H1 (cell line): ENCODE measurements at regions not wholly inside any gene's neighbourhood (a gene's known extent, or its start where the extent isn't known, plus 50 kb on each side); places are given as distances from the start of the nearest gene placed in this dataset.

Experiments used
- CTCF ChIA-PET: fragments of 300-600 bp; sonication (Branson Sonifier 250); formaldehyde crosslinking; loops from one replicate; lab custom pipeline; 2021; ENCODE audit not compliant: partially characterized antibody; lab: Charles Lee
- POLR2A ChIA-PET: fragments of 300-600 bp; sonication (Branson Sonifier 250); formaldehyde crosslinking; loops from one replicate; lab custom pipeline; 2021; ENCODE audit warnings: inconsistent platforms; ENCODE audit not compliant: partially characterized antibody; lab: Charles Lee
- DNase-seq, 2 experiments: peaks; one replicate each; pipeline versions ENCODE4 v3.0.0 to v3.0.0-alpha.2; 2010 to 2022; ENCODE audit warnings: low spot score in 2 of 2, low read depth in 1 of 2, mixed read lengths in 1 of 2
- FAIRE-seq: peaks from 2 replicates; lab custom pipeline; 2011; peaks lifted over from hg19 to GRCh38; lab: Jason Lieb, UNC
- H2AFZ ChIP-seq: 2 replicates; pipeline ENCODE4 v1.8.1; 2012; ENCODE audit warnings: low read length, inconsistent platforms
- H2AK5ac ChIP-seq: 2 replicates; pipeline ENCODE4 v1.6.1; 2013; ENCODE audit warnings: low read depth, low read length
- H2BK120ac ChIP-seq: replicated peaks from 2 replicates; pipeline ENCODE3; 2013; ENCODE audit warnings: low read depth, low read length, inconsistent platforms
- H2BK12ac ChIP-seq: 2 replicates; pipeline ENCODE4 v1.6.1; 2013; ENCODE audit warnings: low read depth, low read length
- H2BK15ac ChIP-seq: 2 replicates; pipeline ENCODE4 v1.6.1; 2013; ENCODE audit warnings: low read length
- H2BK20ac ChIP-seq: 2 replicates; pipeline ENCODE4 v1.6.1; 2013; ENCODE audit warnings: low read length
- H2BK5ac ChIP-seq: 2 replicates; pipeline ENCODE4 v1.6.1; 2013; ENCODE audit warnings: low read depth, low read length
- H3K14ac ChIP-seq: 2 replicates; pipeline ENCODE4 v1.6.1; 2013; ENCODE audit warnings: inconsistent platforms; ENCODE audit not compliant: insufficient read length
- H3K18ac ChIP-seq: 2 replicates; pipeline ENCODE4 v1.6.1; 2013; ENCODE audit warnings: low read length; ENCODE audit errors: extremely low read depth
- H3K23ac ChIP-seq: 2 replicates; pipeline ENCODE4 v1.6.1; 2013; ENCODE audit warnings: inconsistent platforms; ENCODE audit not compliant: insufficient read length
- H3K23me2 ChIP-seq: 2 replicates; pipeline ENCODE4 v1.6.1; 2013; ENCODE audit warnings: low read depth, low read length
- H3K27ac ChIP-seq: 2 replicates; pipeline ENCODE4 v1.6.1; 2011; ENCODE audit warnings: low read depth, low read length, inconsistent platforms
- H3K27me3 ChIP-seq, 4 experiments: replicated peaks in 1 of 4; 1 replicate in 1 of 4; 2 replicates in 3 of 4; pipeline versions ENCODE4 v1.6.1 to v1.8.1; 2011 to 2013; ENCODE audit warnings: low read length in 3 of 4, mild to moderate bottlenecking in 3 of 4, inconsistent platforms in 2 of 4, mixed read lengths in 2 of 4, moderate library complexity in 1 of 4; ENCODE audit not compliant: control insufficient read depth in 3 of 4, insufficient read depth in 3 of 4; ENCODE audit errors: extremely low read depth in 1 of 4
- H3K36me3 ChIP-seq, 4 experiments: 2 replicates each; pipeline versions ENCODE4 v1.6.1 to v1.8.1; 2011 to 2013; ENCODE audit warnings: mild to moderate bottlenecking in 4 of 4, low read length in 3 of 4, moderate library complexity in 2 of 4, control low read depth in 1 of 4, inconsistent platforms in 1 of 4; ENCODE audit not compliant: insufficient read depth in 4 of 4, control insufficient read depth in 2 of 4
- H3K4ac ChIP-seq: replicated peaks from 2 replicates; pipeline ENCODE3; 2013; ENCODE audit warnings: low read length, low read depth, mixed read lengths, inconsistent platforms; ENCODE audit not compliant: insufficient read length
- H3K4me1 ChIP-seq, 4 experiments: replicated peaks in 1 of 4; 1 replicate in 1 of 4; 2 replicates in 3 of 4; pipeline versions ENCODE4 v1.6.1 to v1.8.1; 2011 to 2013; ENCODE audit warnings: low read length in 3 of 4, inconsistent platforms in 2 of 4, mixed read lengths in 1 of 4; ENCODE audit not compliant: insufficient read depth in 4 of 4, control insufficient read depth in 3 of 4
- H3K4me2 ChIP-seq, 2 experiments: 2 replicates each; pipeline versions ENCODE4 v1.6.1 to v1.8.1; 2011 to 2013; ENCODE audit warnings: low read depth in 2 of 2, low read length in 2 of 2, control low read depth in 1 of 2, inconsistent platforms in 1 of 2, mild to moderate bottlenecking in 1 of 2; ENCODE audit not compliant: insufficient read depth in 1 of 2
- H3K4me3 ChIP-seq, 4 experiments: fragments of 200-600, 300-600 bp in 1 of 4; sonication (generic), shearing (Covaris generic), sonication (Bioruptor Twin) in 1 of 4; 2 replicates each; pipeline versions ENCODE4 v1.5.1 to v1.8.1; 2011 to 2016; ENCODE audit warnings: low read length in 4 of 4, low read depth in 3 of 4, control low read depth in 2 of 4, inconsistent platforms in 2 of 4, mild to moderate bottlenecking in 2 of 4, mixed read lengths in 1 of 4, moderate library complexity in 1 of 4; ENCODE audit not compliant: insufficient read depth in 2 of 4; ENCODE audit errors: extremely low read depth in 1 of 4
- H3K56ac ChIP-seq: replicated peaks from 2 replicates; pipeline ENCODE3; 2013; ENCODE audit warnings: low read depth, mild to moderate bottlenecking, mixed read lengths, low read length, inconsistent platforms; ENCODE audit not compliant: insufficient read length
- H3K79me1 ChIP-seq: 2 replicates; pipeline ENCODE4 v1.6.1; 2013; ENCODE audit warnings: low read depth, low read length, control low read depth
- H3K79me2 ChIP-seq, 2 experiments: 2 replicates each; pipeline versions ENCODE4 v1.6.1 to v1.8.1; 2012 to 2013; ENCODE audit warnings: low read length in 2 of 2, mild to moderate bottlenecking in 2 of 2, inconsistent platforms in 1 of 2; ENCODE audit not compliant: insufficient read depth in 2 of 2, control insufficient read depth in 1 of 2
- H3K9ac ChIP-seq, 4 experiments: replicated peaks in 1 of 4; 1 replicate in 1 of 4; 2 replicates in 3 of 4; pipeline versions ENCODE4 v1.6.1 to v1.8.1; 2011 to 2013; ENCODE audit warnings: low read depth in 3 of 4, low read length in 3 of 4, control low read depth in 2 of 4, mild to moderate bottlenecking in 2 of 4, moderate library complexity in 2 of 4, inconsistent platforms in 1 of 4; ENCODE audit errors: extremely low read depth in 1 of 4
- H3K9me3 ChIP-seq, 2 experiments: 2 replicates each; pipeline versions ENCODE4 v1.6.1 to v1.8.1; 2012 to 2013; ENCODE audit warnings: mild to moderate bottlenecking in 2 of 2, moderate library complexity in 2 of 2, control low read depth in 1 of 2, inconsistent platforms in 1 of 2, low read depth in 1 of 2, low read length in 1 of 2, mixed read lengths in 1 of 2; ENCODE audit not compliant: insufficient read depth in 2 of 2
- H4K20me1 ChIP-seq, 2 experiments: replicated peaks in 1 of 2; 2 replicates each; pipeline versions ENCODE3 to v1.8.1; 2011 to 2013; ENCODE audit warnings: inconsistent platforms in 2 of 2, low read length in 2 of 2, mild to moderate bottlenecking in 1 of 2; ENCODE audit not compliant: insufficient read depth in 2 of 2, control insufficient read depth in 1 of 2
- H4K5ac ChIP-seq: 2 replicates; pipeline ENCODE4 v1.6.1; 2013; ENCODE audit warnings: low read length, low read depth, mixed read lengths, inconsistent platforms; ENCODE audit not compliant: insufficient read length
- H4K8ac ChIP-seq: 2 replicates; pipeline ENCODE4 v1.8.0; 2013; ENCODE audit warnings: mild to moderate bottlenecking, moderate library complexity, low read length, inconsistent platforms; ENCODE audit not compliant: insufficient read depth; ENCODE audit errors: extremely low read depth
- H4K91ac ChIP-seq: replicated peaks from 2 replicates; pipeline ENCODE3; 2013; ENCODE audit warnings: low read length, mixed read lengths, inconsistent platforms; ENCODE audit not compliant: insufficient read length
- GTF2F1 ChIP-seq: IDR thresholded peaks from 2 replicates; pipeline ENCODE4 v1.6.1; 2012; ENCODE audit warnings: low read depth, low read length, improper control_type of control experiment, borderline replicate concordance
- RFX5 ChIP-seq: IDR thresholded peaks from 2 replicates; pipeline ENCODE4 v1.6.1; 2011; ENCODE audit warnings: low read depth, low read length, improper control_type of control experiment, borderline replicate concordance
- WGBS, 2 experiments: shearing (Covaris generic) in 1 of 2; methylation state at CpG; one replicate each; pipeline versions ENCODE4 v1.1.6 to v1.1.7; 2013 to 2015; ENCODE audit warnings: low lambda C conversion rate in 2 of 2, mixed read lengths in 2 of 2, inconsistent platforms in 1 of 2, low coverage in 1 of 2, missing lambda C conversion rate in 1 of 2; ENCODE audit not compliant: insufficient replicate concordance in 2 of 2, insufficient coverage in 1 of 2, insufficient read length in 1 of 2; ENCODE audit errors: extremely low coverage in 1 of 2, missing lambda C conversion rate in 1 of 2; 5-methylcytosine and 5-hydroxymethylcytosine counted together

DNA sequence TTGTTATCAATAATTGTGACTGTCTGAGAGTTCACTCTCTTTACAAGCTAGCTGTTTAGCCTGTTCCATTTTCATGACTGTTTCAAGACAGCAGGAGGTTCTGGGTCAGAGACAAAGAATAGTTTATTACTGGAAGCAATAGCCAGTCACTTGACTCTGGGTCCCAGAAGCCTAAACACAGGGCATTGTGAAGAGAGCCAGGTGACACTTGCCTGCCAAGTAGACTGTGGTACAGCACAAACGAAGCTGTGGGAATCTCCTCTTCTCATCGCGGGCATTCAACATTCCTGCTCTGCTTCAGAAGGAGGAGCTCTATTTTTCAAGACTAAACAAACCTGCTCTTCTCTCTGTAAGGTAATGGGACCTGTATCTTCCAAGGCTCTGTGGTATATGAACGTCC is 485.1 kb downstream of the TRIML1 start:
- Histone ChIP-seq H3K79me1 (no peaks in the 10 kb centered on the region), H2BK12ac (no peak overlapping the region), H3K36me3 (no peaks in the 10 kb centered on the region), H3K4me3 (no peak overlapping the region), H3K18ac (no peak overlapping the region), H3K79me2 (no peaks in the 10 kb centered on the region), H4K20me1 (no peaks in the 10 kb centered on the region), H3K56ac (no peak overlapping the region), H3K4ac (no peak overlapping the region), H4K91ac (no peak overlapping the region), H3K27ac (no peak overlapping the region), H2BK15ac (no peak overlapping the region), H2BK120ac (no peak overlapping the region), H4K5ac (no peak overlapping the region), H3K4me1 (peaks cover 0 to 8% (median 5%) of the 10 kb centered on the region in 4 experiments; a peak in 3 of 7 replicates), H2BK20ac (no peak overlapping the region), H3K23ac (no peak overlapping the region), H3K9ac (no peak overlapping the region)
- ChIA-PET POLR2A (no interaction called here), CTCF (interaction anchor here (0.6 kb wide), 1 partner anchor 1561 kb away, joined by 3 read pairs; no protein-coding TSS in a partner anchor)
- no peak for FAIRE-seq
- TF ChIP-seq GTF2F1 = no peak
- TF ChIP-seq RFX5 = no peak
- TF ChIP-seq, all 59 proteins: peak for 0
- no peak overlapping the region for H2BK5ac ChIP-seq
- no peak overlapping the region for H3K14ac ChIP-seq
- no peak for DNase-seq
- 79% methylated on average over 4 of the region's 4 CpGs; no CpG with 5 or more reads in 1 of the 2 experiments for WGBS, 2 experiments
- H3K23me2 ChIP-seq = no peaks in the 10 kb centered on the region
- no peak overlapping the region for H4K8ac ChIP-seq
- no peak overlapping the region for H3K4me2 ChIP-seq
- no peak overlapping the region for H2AK5ac ChIP-seq
- peaks cover 0 to 2% (median 0%) of the 10 kb centered on the region in 4 experiments; a peak in 1 of 7 replicates for H3K27me3 ChIP-seq
- H3K9me3 ChIP-seq = no peaks in the 10 kb centered on the region
- H2AFZ ChIP-seq = no peak overlapping the region
